ENCODE measurements at regions not wholly inside any gene's neighbourhood (a gene's known extent, or its start where the extent isn't known, plus 50 kb on each side); places are given as distances from the start of the nearest gene placed in this dataset.
A peak's percentile ranks its signal among the peaks of the same experiment; 100 is the strongest.

DNA sequence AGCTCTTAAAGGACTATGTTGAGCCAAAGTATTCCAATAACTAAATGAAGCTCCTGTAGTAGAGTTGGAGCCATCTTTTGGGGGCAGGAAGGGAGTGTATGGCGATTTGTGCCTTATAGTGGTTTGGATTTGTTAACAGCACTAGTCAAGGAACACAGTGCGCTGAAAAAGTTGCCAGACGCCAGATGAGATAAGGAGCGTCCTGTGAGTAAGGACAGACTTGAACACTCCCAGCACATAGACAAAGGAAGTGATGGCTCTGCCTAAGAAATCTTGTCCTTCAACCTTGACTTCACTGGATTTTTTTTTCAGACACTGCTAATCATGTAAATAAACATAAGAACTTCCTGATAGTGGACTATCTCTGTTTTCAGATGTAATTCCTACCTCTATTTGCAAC lies 136.9 kb downstream of the TRMT11 start:
- DNase-seq, result no peak

GRCh38 chr6:126127659-126128058 lies 141.3 kb downstream of the TRMT11 start:
- Histone ChIP-seq H3K4me1 (ENCODE audit: control insufficient read depth in 2 of 3, insufficient read depth in 2 of 3, low read depth in 1 of 3, low read length in 3 of 3) (no peaks in the 10 kb centered on the region), H3K4me3 (ENCODE audit: low read length in 3 of 3) (no peak overlapping the region), H3K9me3 (ENCODE audit: control insufficient read depth in 2 of 3, insufficient read depth in 1 of 3, low read length in 3 of 3) (no peaks in the 10 kb centered on the region), H3K36me3 (ENCODE audit: control insufficient read depth in 2 of 3, insufficient read depth in 3 of 3, low read length in 3 of 3) (peaks cover 0 to 6% (median 0%) of the 10 kb centered on the region in 3 donors), H3K27me3 (ENCODE audit: control insufficient read depth, insufficient read depth, low read length) (no peaks in the 10 kb centered on the region), H3K9ac (ENCODE audit: low read length in 3 of 3) (no peak overlapping the region), H3K27ac (ENCODE audit: low read depth in 2 of 2, low read length in 2 of 2) (no peak overlapping the region)
- no peak for TF ChIP-seq CTCF (IDR thresholded peaks at IDR 0.05; ENCODE audit: borderline replicate concordance, extremely low read depth, insufficient read depth)
- intact Hi-C loops (cut with DNase I), result no loop called here
- FAIRE-seq, result no peak
- peak in 2 of 5 donors; percentile 19 to 51 for DNase-seq

More for the DNA sequence above, 136.9 kb downstream of the TRMT11 start:
- TF ChIP-seq CTCF (IDR thresholded peaks at IDR 0.05; ENCODE audit: borderline replicate concordance, extremely low read depth, insufficient read depth), result no peak
- Histone ChIP-seq H3K9ac (ENCODE audit: low read length in 3 of 3) (no peak overlapping the region), H3K4me3 (ENCODE audit: low read length in 3 of 3) (no peak overlapping the region), H3K9me3 (ENCODE audit: control insufficient read depth in 2 of 3, insufficient read depth in 1 of 3, low read length in 3 of 3) (no peaks in the 10 kb centered on the region), H3K27me3 (ENCODE audit: control insufficient read depth, insufficient read depth, low read length) (no peaks in the 10 kb centered on the region), H3K36me3 (ENCODE audit: control insufficient read depth in 2 of 3, insufficient read depth in 3 of 3, low read length in 3 of 3) (no peaks in the 10 kb centered on the region), H3K4me1 (ENCODE audit: control insufficient read depth in 2 of 3, insufficient read depth in 2 of 3, low read depth in 1 of 3, low read length in 3 of 3) (no peaks in the 10 kb centered on the region), H3K27ac (ENCODE audit: low read depth in 2 of 2, low read length in 2 of 2) (no peak overlapping the region)
- intact Hi-C loops (cut with DNase I), result no loop called here
- no peak for FAIRE-seq

- Histone ChIP-seq H3K4me3 (ENCODE audit: low read length in 3 of 3) (no peak overlapping the region), H3K9me3 (ENCODE audit: control insufficient read depth in 2 of 3, insufficient read depth in 1 of 3, low read length in 3 of 3) (peaks cover 0 to 2% (median 0%) of the 10 kb centered on the region in 3 donors), H3K9ac (ENCODE audit: low read length in 3 of 3) (no peak overlapping the region), H3K27me3 (ENCODE audit: control insufficient read depth, insufficient read depth, low read length) (no peaks in the 10 kb centered on the region), H3K27ac (ENCODE audit: low read depth in 2 of 2, low read length in 2 of 2) (no peak overlapping the region), H3K36me3 (ENCODE audit: control insufficient read depth in 2 of 3, insufficient read depth in 3 of 3, low read length in 3 of 3) (peaks cover 0 to 6% (median 0%) of the 10 kb centered on the region in 3 donors), H3K4me1 (ENCODE audit: control insufficient read depth in 2 of 3, insufficient read depth in 2 of 3, low read depth in 1 of 3, low read length in 3 of 3) (no peaks in the 10 kb centered on the region)
- DNase-seq (no peak), FAIRE-seq (no peak)
- no peak for TF ChIP-seq CTCF (IDR thresholded peaks at IDR 0.05; ENCODE audit: borderline replicate concordance, extremely low read depth, insufficient read depth)
- intact Hi-C loops (cut with DNase I), result no loop called here
These were observed 144.9 kb downstream of the TRMT11 start for GRCh38 chr6:126131246-126131645.

DNA sequence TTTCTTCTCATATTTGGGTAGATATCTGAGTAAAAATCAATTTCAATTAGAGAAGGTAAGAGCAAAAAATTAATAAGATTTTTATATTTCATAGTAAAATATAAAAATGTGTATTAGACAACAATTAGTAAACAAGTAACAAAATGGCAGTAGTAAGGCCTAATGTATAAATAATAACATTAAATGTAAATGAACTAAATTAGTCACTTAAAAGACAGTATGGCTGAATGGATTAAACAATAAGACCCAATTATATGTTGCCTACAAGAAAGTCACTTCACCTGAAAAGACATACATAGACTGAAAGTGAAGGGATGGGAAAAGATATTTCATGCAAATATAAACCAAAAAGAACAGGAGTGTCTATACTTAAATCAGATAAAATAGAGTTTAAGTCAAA lies 147.6 kb downstream of the TRMT11 start:
- Histone ChIP-seq H3K4me3 (ENCODE audit: low read length in 3 of 3) (no peak overlapping the region), H3K9ac (ENCODE audit: low read length in 3 of 3) (no peak overlapping the region), H3K36me3 (ENCODE audit: control insufficient read depth in 2 of 3, insufficient read depth in 3 of 3, low read length in 3 of 3) (peaks cover 0 to 6% (median 0%) of the 10 kb centered on the region in 3 donors), H3K9me3 (ENCODE audit: control insufficient read depth in 2 of 3, insufficient read depth in 1 of 3, low read length in 3 of 3) (peaks cover 0 to 2% (median 0%) of the 10 kb centered on the region in 3 donors), H3K27ac (ENCODE audit: low read depth in 2 of 2, low read length in 2 of 2) (no peak overlapping the region), H3K27me3 (ENCODE audit: control insufficient read depth, insufficient read depth, low read length) (no peaks in the 10 kb centered on the region), H3K4me1 (ENCODE audit: control insufficient read depth in 2 of 3, insufficient read depth in 2 of 3, low read depth in 1 of 3, low read length in 3 of 3) (no peaks in the 10 kb centered on the region)
- no peak for FAIRE-seq
- TF ChIP-seq CTCF (IDR thresholded peaks at IDR 0.05; ENCODE audit: borderline replicate concordance, extremely low read depth, insufficient read depth), result no peak
- intact Hi-C loops (cut with DNase I), result no loop called here
- DNase-seq, result no peak

All from kidney (tissue), 13 donors.